ENCODE measurements at regions not wholly inside any gene's neighbourhood (a gene's known extent, or its start where the extent isn't known, plus 50 kb on each side); places are given as distances from the start of the nearest gene placed in this dataset.
A peak's percentile ranks its signal among the peaks of the same experiment; 100 is the strongest.

DNA sequence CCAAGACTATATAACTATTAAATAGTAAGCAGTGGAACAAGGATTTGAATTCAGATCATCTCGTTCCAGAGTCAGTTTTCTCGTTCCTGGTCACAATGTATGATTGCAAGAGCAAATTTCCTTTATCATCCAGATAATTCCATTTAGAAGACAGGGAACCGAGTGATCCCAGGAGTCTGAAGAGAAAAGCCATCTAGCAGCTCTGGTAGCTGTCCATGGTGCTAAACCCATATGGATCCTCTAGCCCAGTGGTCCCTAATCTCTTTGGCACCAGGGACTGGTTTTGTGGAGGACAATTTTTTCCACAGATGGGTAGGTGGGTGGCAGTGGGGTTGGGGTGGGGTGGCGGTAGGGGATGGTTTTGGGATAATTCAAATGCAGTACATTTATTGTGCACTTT is 229.4 kb downstream of the PTPRU start (continued):
- TF ChIP-seq, protein P1, sequence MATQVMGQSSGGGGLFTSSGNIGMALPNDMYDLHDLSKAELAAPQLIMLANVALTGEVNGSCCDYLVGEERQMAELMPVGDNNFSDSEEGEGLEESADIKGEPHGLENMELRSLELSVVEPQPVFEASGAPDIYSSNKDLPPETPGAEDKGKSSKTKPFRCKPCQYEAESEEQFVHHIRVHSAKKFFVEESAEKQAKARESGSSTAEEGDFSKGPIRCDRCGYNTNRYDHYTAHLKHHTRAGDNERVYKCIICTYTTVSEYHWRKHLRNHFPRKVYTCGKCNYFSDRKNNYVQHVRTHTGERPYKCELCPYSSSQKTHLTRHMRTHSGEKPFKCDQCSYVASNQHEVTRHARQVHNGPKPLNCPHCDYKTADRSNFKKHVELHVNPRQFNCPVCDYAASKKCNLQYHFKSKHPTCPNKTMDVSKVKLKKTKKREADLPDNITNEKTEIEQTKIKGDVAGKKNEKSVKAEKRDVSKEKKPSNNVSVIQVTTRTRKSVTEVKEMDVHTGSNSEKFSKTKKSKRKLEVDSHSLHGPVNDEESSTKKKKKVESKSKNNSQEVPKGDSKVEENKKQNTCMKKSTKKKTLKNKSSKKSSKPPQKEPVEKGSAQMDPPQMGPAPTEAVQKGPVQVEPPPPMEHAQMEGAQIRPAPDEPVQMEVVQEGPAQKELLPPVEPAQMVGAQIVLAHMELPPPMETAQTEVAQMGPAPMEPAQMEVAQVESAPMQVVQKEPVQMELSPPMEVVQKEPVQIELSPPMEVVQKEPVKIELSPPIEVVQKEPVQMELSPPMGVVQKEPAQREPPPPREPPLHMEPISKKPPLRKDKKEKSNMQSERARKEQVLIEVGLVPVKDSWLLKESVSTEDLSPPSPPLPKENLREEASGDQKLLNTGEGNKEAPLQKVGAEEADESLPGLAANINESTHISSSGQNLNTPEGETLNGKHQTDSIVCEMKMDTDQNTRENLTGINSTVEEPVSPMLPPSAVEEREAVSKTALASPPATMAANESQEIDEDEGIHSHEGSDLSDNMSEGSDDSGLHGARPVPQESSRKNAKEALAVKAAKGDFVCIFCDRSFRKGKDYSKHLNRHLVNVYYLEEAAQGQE (IDR thresholded peaks at IDR 0.05; ENCODE audit: borderline replicate concordance in 1 of 2, low read depth in 1 of 2, low read length in 2 of 2) = peak; percentile 77 to 98
- TF ChIP-seq ZNF773 (CRISPR knock-in tag; IDR thresholded peaks at IDR 0.05; ENCODE audit: borderline replicate concordance) (0 out of 2 replicates have a peak, but pooled peaks have one; percentile 48), ISX (CRISPR knock-in tag; conservative IDR thresholded peaks at IDR 0.05) (no peak), ZNF792 (CRISPR knock-in tag; IDR thresholded peaks at IDR 0.05) (0 out of 2 replicates have a peak, but pooled peaks have one; percentile 33), ZNF451 (CRISPR knock-in tag; IDR thresholded peaks at IDR 0.05) (no peak), FOXA3 (CRISPR knock-in tag; IDR thresholded peaks at IDR 0.05) (no peak), TAF15 (IDR thresholded peaks at IDR 0.05; ENCODE audit: low read depth, low read length, poor library complexity, severe bottlenecking) (no peak), IRF2 (CRISPR knock-in tag; IDR thresholded peaks at IDR 0.05) (no peak), ZNF124 (CRISPR knock-in tag; IDR thresholded peaks at IDR 0.05) (peak; percentile 37; the same call in 1 of the 2 replicates), KAT8 (CRISPR knock-in tag; IDR thresholded peaks at IDR 0.05) (0 out of 2 replicates have a peak, but pooled peaks have one; percentile 29), SNAPC2 (CRISPR knock-in tag; IDR thresholded peaks at IDR 0.05) (0 out of 2 replicates have a peak, but pooled peaks have one; percentile 24), ZSCAN31 (CRISPR knock-in tag; IDR thresholded peaks at IDR 0.05; ENCODE audit: low read depth) (no peak), ZNF781 (CRISPR knock-in tag; IDR thresholded peaks at IDR 0.05; ENCODE audit: borderline replicate concordance, not compliant biosample characterization) (no peak), SAP130 (CRISPR knock-in tag; IDR thresholded peaks at IDR 0.05; ENCODE audit: low read depth) (0 out of 2 replicates have a peak, but pooled peaks have one; percentile 26), XBP1 (CRISPR knock-in tag; IDR thresholded peaks at IDR 0.05) (0 out of 2 replicates have a peak, but pooled peaks have one; percentile 36), TGIF2 (CRISPR knock-in tag; IDR thresholded peaks at IDR 0.05) (0 out of 2 replicates have a peak, but pooled peaks have one; percentile 36), ARNT2 (CRISPR knock-in tag; IDR thresholded peaks at IDR 0.05; ENCODE audit: low read depth) (no peak), WIZ (CRISPR knock-in tag; IDR thresholded peaks at IDR 0.05) (peak; percentile 60; the same call in 1 of the 2 replicates), FOXK1 (CRISPR knock-in tag; IDR thresholded peaks at IDR 0.05; ENCODE audit: borderline replicate concordance, low read depth) (peak; percentile 24; the same call in 1 of the 2 replicates), ZNF772 (CRISPR knock-in tag; IDR thresholded peaks at IDR 0.05) (no peak), KLF16 (CRISPR knock-in tag; IDR thresholded peaks at IDR 0.05) (peak in 1 of 2 experiments; percentile 51; a peak in 1 of 4 replicates)
- TF ChIP-seq, protein P2, sequence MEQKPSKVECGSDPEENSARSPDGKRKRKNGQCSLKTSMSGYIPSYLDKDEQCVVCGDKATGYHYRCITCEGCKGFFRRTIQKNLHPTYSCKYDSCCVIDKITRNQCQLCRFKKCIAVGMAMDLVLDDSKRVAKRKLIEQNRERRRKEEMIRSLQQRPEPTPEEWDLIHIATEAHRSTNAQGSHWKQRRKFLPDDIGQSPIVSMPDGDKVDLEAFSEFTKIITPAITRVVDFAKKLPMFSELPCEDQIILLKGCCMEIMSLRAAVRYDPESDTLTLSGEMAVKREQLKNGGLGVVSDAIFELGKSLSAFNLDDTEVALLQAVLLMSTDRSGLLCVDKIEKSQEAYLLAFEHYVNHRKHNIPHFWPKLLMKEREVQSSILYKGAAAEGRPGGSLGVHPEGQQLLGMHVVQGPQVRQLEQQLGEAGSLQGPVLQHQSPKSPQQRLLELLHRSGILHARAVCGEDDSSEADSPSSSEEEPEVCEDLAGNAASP (CRISPR knock-in tag; IDR thresholded peaks at IDR 0.05; ENCODE audit: borderline replicate concordance) = 0 out of 2 replicates have a peak, but pooled peaks have one; percentile 30
- TF ChIP-seq, protein P3, sequence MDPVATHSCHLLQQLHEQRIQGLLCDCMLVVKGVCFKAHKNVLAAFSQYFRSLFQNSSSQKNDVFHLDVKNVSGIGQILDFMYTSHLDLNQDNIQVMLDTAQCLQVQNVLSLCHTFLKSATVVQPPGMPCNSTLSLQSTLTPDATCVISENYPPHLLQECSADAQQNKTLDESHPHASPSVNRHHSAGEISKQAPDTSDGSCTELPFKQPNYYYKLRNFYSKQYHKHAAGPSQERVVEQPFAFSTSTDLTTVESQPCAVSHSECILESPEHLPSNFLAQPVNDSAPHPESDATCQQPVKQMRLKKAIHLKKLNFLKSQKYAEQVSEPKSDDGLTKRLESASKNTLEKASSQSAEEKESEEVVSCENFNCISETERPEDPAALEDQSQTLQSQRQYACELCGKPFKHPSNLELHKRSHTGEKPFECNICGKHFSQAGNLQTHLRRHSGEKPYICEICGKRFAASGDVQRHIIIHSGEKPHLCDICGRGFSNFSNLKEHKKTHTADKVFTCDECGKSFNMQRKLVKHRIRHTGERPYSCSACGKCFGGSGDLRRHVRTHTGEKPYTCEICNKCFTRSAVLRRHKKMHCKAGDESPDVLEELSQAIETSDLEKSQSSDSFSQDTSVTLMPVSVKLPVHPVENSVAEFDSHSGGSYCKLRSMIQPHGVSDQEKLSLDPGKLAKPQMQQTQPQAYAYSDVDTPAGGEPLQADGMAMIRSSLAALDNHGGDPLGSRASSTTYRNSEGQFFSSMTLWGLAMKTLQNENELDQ (CRISPR knock-in tag; IDR thresholded peaks at IDR 0.05; ENCODE audit: borderline replicate concordance) = 0 out of 2 replicates have a peak, but pooled peaks have one; percentile 56
